LNCaP clone FGC (cell line): ENCODE measurements at regions not wholly inside any gene's neighbourhood (a gene's known extent, or its start where the extent isn't known, plus 50 kb on each side); places are given as distances from the start of the nearest gene placed in this dataset.

Experiments used
- DNase-seq: peaks from one replicate; pipeline ENCODE4 v3.0.0-alpha.2; 2011; ENCODE audit warnings: low read depth
- H3K4me3 ChIP-seq: 2 replicates; pipeline ENCODE4 v1.5.1; 2011; ENCODE audit warnings: mild to moderate bottlenecking, low read depth, low read length, control low read depth
- TF ChIP-seq, protein P1 (sequence below): IDR thresholded peaks from 2 replicates; pipeline ENCODE4 v1.5.1; 2012; ENCODE audit warnings: mild to moderate bottlenecking; ENCODE audit not compliant: control insufficient read depth, insufficient read depth; ENCODE audit errors: extremely low read depth

DNA sequence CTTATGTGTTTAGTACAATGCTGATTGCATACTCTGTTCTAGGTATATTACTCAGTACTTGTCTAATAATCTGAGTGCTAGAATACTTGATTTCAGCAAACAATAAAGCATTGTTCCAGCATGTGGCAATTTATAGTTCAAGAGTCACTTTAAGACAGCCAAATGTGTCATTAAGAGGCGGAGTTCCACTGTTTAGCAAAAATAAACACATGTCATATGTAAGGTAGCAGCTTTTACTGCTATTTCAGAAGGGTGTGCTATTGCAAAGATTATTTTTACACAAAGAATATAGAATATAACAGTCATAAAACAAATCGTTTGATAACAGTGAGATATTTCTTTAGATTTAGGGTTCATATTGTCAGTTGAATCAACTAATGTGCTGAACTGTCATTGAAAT, 358.7 kb downstream of the TUSC7 start:
- H3K4me3 ChIP-seq = no peak overlapping the region
- TF ChIP-seq, protein P1, sequence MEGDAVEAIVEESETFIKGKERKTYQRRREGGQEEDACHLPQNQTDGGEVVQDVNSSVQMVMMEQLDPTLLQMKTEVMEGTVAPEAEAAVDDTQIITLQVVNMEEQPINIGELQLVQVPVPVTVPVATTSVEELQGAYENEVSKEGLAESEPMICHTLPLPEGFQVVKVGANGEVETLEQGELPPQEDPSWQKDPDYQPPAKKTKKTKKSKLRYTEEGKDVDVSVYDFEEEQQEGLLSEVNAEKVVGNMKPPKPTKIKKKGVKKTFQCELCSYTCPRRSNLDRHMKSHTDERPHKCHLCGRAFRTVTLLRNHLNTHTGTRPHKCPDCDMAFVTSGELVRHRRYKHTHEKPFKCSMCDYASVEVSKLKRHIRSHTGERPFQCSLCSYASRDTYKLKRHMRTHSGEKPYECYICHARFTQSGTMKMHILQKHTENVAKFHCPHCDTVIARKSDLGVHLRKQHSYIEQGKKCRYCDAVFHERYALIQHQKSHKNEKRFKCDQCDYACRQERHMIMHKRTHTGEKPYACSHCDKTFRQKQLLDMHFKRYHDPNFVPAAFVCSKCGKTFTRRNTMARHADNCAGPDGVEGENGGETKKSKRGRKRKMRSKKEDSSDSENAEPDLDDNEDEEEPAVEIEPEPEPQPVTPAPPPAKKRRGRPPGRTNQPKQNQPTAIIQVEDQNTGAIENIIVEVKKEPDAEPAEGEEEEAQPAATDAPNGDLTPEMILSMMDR = no peak
- no peak for DNase-seq

DNA sequence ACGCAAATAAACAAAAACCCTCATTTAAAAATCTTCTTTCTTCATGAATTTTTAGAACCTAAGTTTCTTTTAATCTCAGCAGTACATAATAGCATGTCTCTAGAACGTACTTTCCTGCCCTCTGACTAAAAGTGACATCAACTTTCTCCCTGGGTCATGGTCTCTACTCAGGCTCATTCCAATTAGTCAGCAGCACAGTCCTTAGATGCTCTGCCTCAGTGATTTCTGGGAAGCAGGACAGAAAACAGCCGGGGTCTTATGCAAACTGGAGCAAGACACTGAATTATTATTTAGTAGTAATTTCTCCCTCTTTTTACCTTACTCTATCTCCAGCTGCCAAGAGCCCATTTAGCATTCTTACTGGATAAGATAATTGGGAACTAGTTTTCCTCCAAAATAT, 365.2 kb downstream of the TUSC7 start:
- no peak for DNase-seq
- TF ChIP-seq, protein P1 = no peak

DNA sequence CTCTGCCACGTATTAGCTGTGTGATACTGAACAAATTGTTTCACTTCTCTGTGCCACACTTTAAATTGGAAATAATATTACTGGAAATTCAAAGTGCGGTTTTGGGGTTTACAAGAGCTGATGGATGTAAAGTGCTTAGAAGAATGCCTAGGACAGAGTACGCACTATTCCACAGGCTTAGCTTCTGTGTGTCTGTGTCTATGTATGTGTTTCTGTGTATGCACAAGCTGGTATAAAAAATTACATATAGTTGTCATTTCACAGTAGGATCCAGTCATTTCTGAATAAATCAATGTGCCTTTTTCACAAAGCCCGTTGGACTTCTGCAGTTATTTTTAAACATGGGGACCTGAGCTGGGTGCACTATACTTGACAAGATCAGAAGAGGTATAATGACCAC, 370.4 kb downstream of the TUSC7 start:
- TF ChIP-seq, protein P1 = no peak
- DNase-seq = no peak
- no peak overlapping the region for H3K4me3 ChIP-seq

More for the DNA sequence above, 365.2 kb downstream of the TUSC7 start:
- no peak overlapping the region for H3K4me3 ChIP-seq

DNA sequence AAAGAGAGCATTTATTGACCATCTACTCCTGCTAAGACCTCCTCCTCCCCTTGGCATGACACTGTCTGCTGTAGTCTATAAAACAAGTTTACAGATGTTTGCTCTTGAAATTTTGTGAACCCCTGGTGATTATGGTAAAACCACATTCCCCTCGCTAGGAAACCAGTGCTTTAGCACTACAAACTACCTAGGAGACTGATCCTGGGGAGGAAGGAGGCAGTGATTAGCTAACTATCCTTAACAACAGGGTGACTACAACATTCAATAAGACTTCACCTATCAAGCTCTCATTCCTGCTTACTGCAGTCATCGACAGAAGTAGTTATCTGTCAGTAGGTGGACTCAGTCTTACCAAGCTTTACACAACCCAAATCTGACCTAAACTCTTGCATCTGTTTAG, 371.3 kb downstream of the TUSC7 start:
- no peak overlapping the region for H3K4me3 ChIP-seq
- TF ChIP-seq, protein P1 = no peak
- no peak for DNase-seq

DNA sequence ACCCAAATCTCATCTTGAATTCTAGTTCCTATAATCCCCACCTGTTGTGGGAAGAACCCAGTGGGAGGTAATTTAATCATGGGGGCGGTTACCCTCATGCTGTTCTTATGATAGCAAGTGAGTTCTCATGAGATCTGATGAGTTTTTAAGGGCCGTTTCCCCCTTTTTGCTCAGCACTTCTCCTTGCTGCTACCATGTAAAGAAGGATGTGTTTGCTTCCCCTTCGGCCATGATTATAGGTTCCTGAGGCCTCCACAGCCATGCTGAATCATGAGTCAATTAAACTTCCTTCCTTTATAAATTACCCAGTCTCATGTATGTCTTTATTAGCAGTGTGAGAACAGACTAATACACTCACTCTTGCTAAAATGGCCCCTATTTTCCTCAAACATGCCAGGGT, 374.7 kb downstream of the TUSC7 start:
- TF ChIP-seq, protein P1 = no peak
- no peak for DNase-seq

DNA sequence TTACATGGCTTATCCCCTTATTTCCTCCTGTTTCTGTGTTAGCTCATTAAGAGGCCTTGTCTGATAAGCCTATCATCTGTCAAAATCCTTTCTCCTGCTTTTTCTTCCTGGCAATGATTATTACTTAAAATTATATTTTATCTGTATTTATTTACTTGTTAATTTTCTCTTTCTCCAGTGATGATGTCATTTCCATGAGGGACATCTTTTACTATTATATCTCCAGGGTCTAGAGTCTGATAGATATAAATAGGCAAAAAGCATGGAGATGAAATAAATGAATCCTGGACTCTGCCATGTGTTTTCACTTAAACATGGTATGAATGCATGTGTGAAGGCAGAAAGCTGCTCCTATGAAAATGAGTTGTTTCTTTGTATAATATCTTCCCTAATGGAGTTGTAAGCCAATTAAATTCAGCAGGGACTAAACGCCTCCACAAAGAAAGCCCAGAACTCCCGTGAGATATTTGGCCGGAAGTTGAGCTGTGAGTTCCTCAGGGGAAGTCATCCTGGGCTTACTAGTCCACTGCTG, 375.2 kb downstream of the TUSC7 start:
- DNase-seq = no peak
- H3K4me3 ChIP-seq = no peak overlapping the region
- TF ChIP-seq, protein P1 = no peak

More for the DNA sequence above, 374.7 kb downstream of the TUSC7 start:
- H3K4me3 ChIP-seq = no peak overlapping the region

DNA sequence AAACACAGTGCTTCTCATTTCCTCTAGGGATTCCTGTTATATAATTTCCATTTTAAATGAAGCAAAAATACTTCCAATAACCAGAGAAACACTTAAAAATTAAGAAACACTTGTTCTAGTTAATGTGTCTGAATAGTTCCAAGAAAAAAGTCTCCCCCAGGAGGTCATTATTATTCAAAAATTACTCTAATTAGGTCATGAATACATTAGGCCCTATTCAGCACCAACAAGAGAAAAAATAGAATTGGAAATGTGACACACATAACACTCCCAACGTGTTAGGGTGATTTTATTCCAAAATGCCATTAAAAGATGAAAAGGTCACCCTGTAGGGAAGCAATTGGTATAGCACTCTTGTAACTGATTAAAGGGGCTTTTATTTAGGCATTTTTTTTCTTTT, 382.1 kb downstream of the TUSC7 start:
- TF ChIP-seq, protein P1 = no peak
- H3K4me3 ChIP-seq = no peak overlapping the region
- no peak for DNase-seq
